ENCODE measurements at regions not wholly inside any gene's neighbourhood (a gene's known extent, or its start where the extent isn't known, plus 50 kb on each side); places are given as distances from the start of the nearest gene placed in this dataset.

DNA sequence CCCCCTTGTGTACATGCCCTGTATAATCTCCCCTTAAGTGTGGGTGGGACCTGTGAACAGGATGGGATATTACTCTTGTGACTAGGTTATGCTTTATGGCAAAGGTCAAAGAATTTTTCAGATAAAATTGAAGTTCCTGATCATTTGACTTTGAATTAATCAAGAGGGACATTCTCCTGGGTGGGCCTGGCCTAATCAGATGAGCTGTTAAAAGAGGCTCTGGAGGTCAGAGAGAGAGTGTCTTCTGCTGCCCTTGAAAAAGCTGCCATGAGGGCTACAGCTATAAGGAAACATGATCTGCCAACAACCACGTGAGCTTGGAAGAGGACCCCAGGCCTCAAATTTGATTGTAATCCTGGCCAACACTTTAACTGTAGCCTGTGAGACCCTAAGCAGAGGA, 125.6 kb upstream of the CSF3R start:
- no peak for TF ChIP-seq POLR2AphosphoS5 (IDR thresholded peaks at IDR 0.05)
- TF ChIP-seq, protein P1, sequence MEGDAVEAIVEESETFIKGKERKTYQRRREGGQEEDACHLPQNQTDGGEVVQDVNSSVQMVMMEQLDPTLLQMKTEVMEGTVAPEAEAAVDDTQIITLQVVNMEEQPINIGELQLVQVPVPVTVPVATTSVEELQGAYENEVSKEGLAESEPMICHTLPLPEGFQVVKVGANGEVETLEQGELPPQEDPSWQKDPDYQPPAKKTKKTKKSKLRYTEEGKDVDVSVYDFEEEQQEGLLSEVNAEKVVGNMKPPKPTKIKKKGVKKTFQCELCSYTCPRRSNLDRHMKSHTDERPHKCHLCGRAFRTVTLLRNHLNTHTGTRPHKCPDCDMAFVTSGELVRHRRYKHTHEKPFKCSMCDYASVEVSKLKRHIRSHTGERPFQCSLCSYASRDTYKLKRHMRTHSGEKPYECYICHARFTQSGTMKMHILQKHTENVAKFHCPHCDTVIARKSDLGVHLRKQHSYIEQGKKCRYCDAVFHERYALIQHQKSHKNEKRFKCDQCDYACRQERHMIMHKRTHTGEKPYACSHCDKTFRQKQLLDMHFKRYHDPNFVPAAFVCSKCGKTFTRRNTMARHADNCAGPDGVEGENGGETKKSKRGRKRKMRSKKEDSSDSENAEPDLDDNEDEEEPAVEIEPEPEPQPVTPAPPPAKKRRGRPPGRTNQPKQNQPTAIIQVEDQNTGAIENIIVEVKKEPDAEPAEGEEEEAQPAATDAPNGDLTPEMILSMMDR (IDR thresholded peaks at IDR 0.05), result no peak
- TF ChIP-seq POLR2A (IDR thresholded peaks at IDR 0.05), result no peak
